Astrocyte of the cerebellum (primary cell): ENCODE measurements at regions not wholly inside any gene's neighbourhood (a gene's known extent, or its start where the extent isn't known, plus 50 kb on each side); places are given as distances from the start of the nearest gene placed in this dataset.

Experiments used
- DNase-seq: peaks from one replicate; pipeline ENCODE4 v3.0.0-alpha.2; 2011; ENCODE audit warnings: low read depth
- H3K4me3 ChIP-seq: 2 replicates; pipeline ENCODE4 v1.5.1; 2011; ENCODE audit warnings: mild to moderate bottlenecking, low read depth, low read length, moderate library complexity
- CTCF ChIP-seq: IDR thresholded peaks from 2 replicates; pipeline ENCODE4 v1.5.1; 2012; ENCODE audit warnings: low read length, low read depth, moderate library complexity, mild to moderate bottlenecking; ENCODE audit errors: missing control alignments
- in situ Hi-C: cut with HindIII; loops from 2 replicates; pipeline ENCODE4 v1.10.0; 2017; ENCODE audit warnings: low sequenced_read_pairs

GRCh38 chr1:2961081-2961480 is 60.2 kb upstream of the ACTRT2 start:
- in situ Hi-C loops = no loop called here
- H3K4me3 ChIP-seq = no peak overlapping the region
- DNase-seq = no peak

GRCh38 chr1:2961661-2962060 is 59.6 kb upstream of the ACTRT2 start:
- DNase-seq = no peak
- H3K4me3 ChIP-seq = no peak overlapping the region
- in situ Hi-C loops = no loop called here
- TF ChIP-seq CTCF = no peak

More at GRCh38 chr1:2961081-2961480, 60.2 kb upstream of the ACTRT2 start:
- no peak for TF ChIP-seq CTCF

GRCh38 chr1:2962061-2962460 is 59.2 kb upstream of the ACTRT2 start:
- in situ Hi-C loops = no loop called here
- TF ChIP-seq CTCF = no peak
- no peak overlapping the region for H3K4me3 ChIP-seq
- no peak for DNase-seq

- DNase-seq = no peak
- in situ Hi-C loops = no loop called here
Observed at GRCh38 chr1:2962541-2962940, 58.7 kb upstream of the ACTRT2 start.

GRCh38 chr1:2962946-2963345 is 58.3 kb upstream of the ACTRT2 start:
- in situ Hi-C loops = no loop called here
- DNase-seq = no peak
- no peak for TF ChIP-seq CTCF
- H3K4me3 ChIP-seq = no peak overlapping the region

More at GRCh38 chr1:2962541-2962940, 58.7 kb upstream of the ACTRT2 start:
- H3K4me3 ChIP-seq = no peak overlapping the region
- TF ChIP-seq CTCF = no peak

- in situ Hi-C loops = loop anchor here (5.0 kb wide), 1 partner anchor 38 kb away; no protein-coding TSS in a partner anchor
- no peak for DNase-seq
- TF ChIP-seq CTCF = no peak
- H3K4me3 ChIP-seq = no peak overlapping the region
Observed at GRCh38 chr1:2965676-2966075, 55.6 kb upstream of the ACTRT2 start.
